HG02938 (cell line): ENCODE measurements at regions not wholly inside any gene's neighbourhood (a gene's known extent, or its start where the extent isn't known, plus 50 kb on each side); places are given as distances from the start of the nearest gene placed in this dataset.

Experiments
- ATAC-seq: cut with Tn5 transposase; IDR thresholded peaks from one replicate; pipeline ENCODE4 v1.9.1; 2021; ENCODE audit warnings: mild to moderate bottlenecking, moderate library complexity; ENCODE audit not compliant: unreplicated experiment

DNA sequence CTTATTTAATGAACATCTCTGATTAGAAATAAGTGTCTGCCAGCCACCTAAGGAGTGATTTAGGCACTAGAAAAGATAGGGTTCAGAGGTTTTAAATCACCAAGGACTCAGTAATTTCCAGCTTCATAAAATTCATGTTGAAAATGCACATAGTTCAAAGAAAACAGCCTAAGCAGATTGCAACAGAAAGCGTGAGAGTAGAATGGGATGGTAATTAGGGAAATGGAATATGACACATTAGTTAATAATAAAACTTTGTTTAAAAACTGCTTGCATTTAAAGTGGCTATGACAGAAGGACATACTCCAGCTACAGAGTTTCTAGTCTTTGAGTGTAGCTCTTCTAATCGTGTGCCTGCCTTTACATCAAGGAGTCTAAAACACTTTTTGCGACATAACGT, 490.8 kb downstream of the TLE4 start:
- ATAC-seq, result no peak

DNA sequence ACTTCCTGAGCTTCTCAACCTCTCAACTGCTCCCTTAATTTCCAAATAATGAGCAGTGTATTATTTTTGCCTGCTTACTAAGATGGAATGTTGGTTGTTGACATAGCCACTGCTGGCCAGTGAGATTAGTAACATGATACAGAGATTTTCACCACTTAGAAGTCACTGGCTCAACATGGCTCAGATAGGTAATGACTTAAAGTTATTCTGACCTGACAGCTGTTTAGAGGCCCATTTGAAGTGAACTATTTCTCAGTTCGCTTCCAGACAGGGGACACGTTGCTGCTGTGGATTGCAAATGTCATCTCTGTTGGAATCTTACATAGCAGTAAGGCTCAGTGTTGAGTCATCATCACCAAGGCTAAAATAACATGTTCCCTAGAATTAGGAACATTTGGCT, 490.2 kb downstream of the TLE4 start:
- ATAC-seq, result no peak

DNA sequence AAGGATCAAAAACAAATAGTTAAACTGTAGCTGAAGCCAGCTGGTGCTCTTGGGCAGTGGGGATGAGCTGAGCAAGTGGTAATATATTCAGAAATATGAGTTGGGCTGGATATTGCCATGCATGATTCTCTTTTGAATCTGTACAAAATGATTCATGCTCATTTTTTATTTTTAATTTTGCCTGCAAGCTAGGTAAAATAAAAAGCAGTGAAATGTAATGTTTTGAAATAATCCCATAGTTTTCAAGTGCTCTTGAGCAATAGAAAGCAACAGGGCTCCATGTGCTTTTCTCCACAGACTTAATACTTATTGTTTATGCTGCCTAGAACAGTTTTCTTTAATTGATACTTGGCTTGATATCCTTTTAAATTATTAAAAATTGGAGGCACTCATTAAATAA, 489.3 kb downstream of the TLE4 start:
- no peak for ATAC-seq

- no peak for ATAC-seq
These were observed 488.2 kb downstream of the TLE4 start for GRCh38 chr9:80059979-80060378.

DNA sequence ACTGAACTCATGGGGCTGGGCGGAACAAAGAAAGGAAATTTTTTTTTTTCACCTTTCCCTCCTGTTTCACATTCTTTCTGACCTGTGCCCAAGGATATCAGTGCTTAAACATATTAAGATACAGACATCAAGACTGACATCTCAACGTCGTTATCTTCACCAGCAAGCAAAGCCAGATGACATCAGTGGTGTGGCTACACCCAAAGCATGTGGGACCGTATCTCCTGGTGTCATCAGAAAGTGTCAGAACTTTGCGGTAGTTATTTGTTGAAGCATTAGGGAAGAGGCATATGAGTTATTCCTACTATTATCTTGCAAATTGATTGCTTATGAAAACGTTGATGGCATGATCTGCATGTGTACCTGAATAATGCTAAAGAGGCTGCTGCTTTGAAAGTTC, 487.4 kb downstream of the TLE4 start:
- ATAC-seq, result no peak

DNA sequence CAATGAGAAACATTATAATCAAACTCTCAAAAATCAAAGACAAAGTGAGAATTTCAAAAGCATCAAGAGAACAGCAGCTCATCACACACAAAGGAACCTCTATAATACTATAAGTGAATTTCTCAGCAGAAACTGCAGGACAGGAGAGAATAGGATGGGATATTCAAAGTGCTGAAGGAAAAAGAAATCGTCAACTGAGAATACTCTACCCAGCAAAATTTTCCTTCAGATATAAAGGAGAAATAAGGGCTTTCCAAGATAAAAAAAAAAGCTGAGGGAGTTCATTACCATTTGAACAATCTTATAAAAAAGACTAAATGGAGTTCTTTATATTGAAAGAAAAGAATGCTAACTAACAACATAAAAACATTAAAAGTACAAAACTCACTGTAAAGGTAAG, 481.1 kb downstream of the TLE4 start:
- no peak for ATAC-seq

GRCh38 chr9:80049096-80049782, 477.5 kb downstream of the TLE4 start:
- no peak for ATAC-seq

- ATAC-seq, result no peak
These were observed 474.7 kb downstream of the TLE4 start for GRCh38 chr9:80046481-80046880.

DNA sequence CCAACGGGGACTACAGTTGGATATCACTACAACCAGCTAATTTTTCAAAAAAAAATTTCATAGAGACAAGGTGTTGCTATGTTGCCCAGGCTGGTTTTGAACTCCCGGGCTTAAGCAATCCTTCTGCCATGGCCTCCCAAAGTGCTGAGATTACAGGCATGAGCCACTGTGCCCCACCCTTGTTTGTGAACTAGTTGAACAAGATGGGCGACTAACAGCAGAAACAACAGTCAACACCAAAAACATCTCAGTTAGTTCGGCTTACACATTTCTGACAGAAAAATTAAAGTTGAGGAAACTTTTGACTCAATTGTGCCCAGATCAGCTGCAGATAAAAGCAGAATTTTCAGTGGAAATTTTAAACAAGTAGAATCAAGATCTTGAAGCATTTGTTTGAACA, 470.1 kb downstream of the TLE4 start:
- no peak for ATAC-seq

GRCh38 chr9:80040457-80040856, 468.7 kb downstream of the TLE4 start:
- no peak for ATAC-seq

- ATAC-seq, result no peak
These were observed 459.0 kb downstream of the TLE4 start for GRCh38 chr9:80030801-80031200.

- no peak for ATAC-seq
These were observed 456.7 kb downstream of the TLE4 start for GRCh38 chr9:80028501-80028900.

DNA sequence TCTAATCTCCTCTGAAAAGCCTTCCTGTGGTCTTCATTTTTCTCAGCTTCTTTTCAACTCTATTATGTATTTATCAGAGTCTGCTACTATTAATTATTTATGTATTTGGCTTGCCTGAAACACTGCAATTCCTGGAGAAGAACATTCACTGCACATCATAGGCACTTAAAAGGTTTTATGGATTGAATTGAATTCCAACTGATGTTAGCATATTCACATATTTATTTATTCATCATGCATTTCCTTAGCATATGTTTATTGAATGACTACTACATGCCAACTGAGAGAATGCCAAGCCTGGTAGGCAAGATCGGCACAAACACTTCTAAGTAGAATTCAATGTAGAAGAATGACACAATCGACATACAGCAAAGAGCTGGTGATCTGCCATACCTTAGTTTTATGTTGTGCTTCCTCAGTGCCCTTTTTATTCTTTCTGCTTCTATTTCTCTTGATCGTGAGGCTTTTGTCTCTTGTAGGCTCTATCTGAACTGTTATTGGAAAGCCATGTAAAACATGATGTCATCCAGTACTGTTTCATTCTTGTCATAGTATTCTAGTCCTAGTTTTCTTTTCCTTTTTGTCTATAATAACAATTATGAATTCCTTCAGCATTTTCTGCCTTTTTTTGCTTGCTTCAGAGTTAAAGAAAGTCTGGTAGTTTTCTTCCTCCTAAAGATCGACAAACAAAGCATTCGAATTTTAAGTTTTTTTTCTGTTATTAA, 454.2 kb downstream of the TLE4 start:
- no peak for ATAC-seq

- no peak for ATAC-seq
These were observed 453.4 kb downstream of the TLE4 start for GRCh38 chr9:80025131-80025530.

DNA sequence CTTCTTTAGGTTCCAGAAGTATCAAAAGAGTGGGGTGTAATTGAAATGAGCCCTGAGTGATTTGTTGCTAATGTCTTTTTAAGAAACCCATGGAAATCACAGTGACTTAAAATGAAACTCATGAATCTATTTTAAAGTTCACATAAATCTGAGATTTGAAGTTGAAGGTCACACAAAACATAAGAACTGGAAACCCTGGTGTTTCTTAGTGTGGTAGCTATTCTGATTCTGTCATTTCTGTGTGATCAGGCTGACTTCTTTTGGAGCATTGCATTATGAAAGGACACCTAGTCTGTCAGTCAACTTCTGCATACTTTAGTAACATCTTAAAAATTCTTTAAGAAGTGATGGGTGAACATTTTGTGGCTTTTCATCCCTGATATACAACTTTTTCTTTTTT, 448.8 kb downstream of the TLE4 start:
- ATAC-seq, result no peak

- ATAC-seq, result no peak
These were observed 448.3 kb downstream of the TLE4 start for GRCh38 chr9:80020056-80020455.

- no peak for ATAC-seq
These were observed 442.1 kb downstream of the TLE4 start for GRCh38 chr9:80013891-80014290.

- ATAC-seq, result no peak
These were observed 441.0 kb downstream of the TLE4 start for GRCh38 chr9:80012557-80013330.

- ATAC-seq, result no peak
These were observed 437.4 kb downstream of the TLE4 start for GRCh38 chr9:80009204-80009603.

DNA sequence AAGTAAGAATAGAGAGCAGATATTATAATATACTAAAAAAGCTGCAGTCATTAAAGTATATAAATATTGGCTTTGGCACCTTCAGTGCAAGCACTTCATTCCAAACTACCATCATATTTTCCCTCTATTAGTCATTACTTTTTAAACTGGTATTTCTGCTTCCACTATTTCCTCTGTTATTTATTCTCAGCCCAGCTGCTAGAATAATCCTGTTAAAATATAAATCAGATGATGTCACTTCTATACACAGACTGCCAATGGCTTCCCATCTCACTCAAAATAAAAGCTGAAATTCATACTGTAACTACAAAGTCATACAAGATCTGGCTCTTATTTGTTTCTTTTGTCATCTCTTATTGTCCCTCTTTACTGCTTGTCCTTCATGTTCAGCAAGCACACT, 432.9 kb downstream of the TLE4 start:
- no peak for ATAC-seq

DNA sequence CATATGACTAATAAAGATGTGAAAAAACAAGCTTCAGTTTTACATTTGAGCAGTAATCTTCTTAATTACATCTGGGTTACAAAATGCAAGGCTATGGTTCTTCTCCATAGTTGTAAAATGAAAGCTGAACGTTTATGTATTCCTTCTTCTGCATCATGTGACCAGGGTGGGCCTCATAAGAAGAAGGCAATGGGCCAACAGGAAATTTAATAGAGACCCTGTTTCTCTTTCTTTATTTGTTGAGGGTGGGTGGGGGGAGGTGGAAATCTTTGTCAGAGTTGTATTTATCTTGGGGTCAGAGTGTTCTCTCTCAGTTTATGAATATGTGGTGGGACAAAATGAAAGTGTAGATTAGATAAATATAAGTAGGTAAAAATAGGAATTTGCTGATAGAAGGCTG, 418.8 kb downstream of the TLE4 start:
- no peak for ATAC-seq

- no peak for ATAC-seq
These were observed 417.3 kb downstream of the TLE4 start for GRCh38 chr9:79989079-79989478.
